Hepatocyte (in vitro differentiated cells): ENCODE measurements at regions not wholly inside any gene's neighbourhood (a gene's known extent, or its start where the extent isn't known, plus 50 kb on each side); places are given as distances from the start of the nearest gene placed in this dataset.

Source experiments
- EZH2 ChIP-seq: fragments of 200-600 bp; sonication (generic); IDR thresholded peaks from 2 replicates; pipeline ENCODE4 v1.6.1; 2016; ENCODE audit warnings: antibody characterized with exemption, mild to moderate bottlenecking, borderline replicate concordance
- EZH2phosphoT487 ChIP-seq: fragments of 200-600 bp; sonication (generic); IDR thresholded peaks from one replicate; pipeline ENCODE4 v1.6.1; 2018; ENCODE audit warnings: antibody characterized with exemption, mild to moderate bottlenecking, low read depth, moderate library complexity; ENCODE audit not compliant: unreplicated experiment, severe bottlenecking
- TF ChIP-seq, protein P1 (sequence below): fragments of 200-600 bp; sonication (generic); IDR thresholded peaks from 2 replicates; pipeline ENCODE4 v1.5.1; 2016; ENCODE audit warnings: antibody characterized with exemption, mild to moderate bottlenecking; ENCODE audit not compliant: poor library complexity

DNA sequence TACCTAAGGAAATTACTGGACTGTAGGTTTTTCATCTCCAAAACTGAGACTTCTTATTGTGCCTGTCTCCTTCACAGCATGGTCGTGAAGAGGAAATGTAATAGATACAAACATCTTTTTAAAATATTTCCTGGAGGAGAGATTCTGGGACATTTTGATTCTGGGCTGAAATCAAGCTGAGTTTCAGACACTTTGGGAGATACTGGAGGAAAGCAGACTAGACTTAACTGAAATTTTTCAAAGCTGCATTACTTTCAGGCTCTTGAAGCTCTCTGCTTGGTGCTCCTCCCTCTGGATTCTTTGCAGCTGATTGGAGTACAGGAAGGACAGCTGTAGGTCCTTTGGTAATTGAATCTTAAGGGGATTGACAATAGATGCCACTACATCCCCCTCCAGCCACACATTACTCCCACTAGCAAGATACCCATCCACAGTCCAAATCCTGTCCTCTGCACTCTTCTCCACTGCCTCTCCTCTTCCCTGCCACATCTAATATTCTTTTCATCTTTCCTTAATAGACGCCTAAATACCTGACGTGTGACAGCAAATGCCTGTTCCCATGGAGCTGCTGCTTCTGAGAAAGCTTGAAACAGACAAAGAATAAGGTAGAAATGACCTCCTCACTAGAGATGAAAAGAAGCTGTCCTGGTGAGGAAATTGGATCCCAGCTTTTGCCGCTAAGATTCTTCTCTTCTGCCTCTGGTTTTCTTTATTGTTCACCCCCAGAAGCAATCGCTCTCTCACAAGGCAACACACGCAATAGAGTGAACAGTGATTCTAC, 111.5 kb upstream of the PHYHIPL start:
- TF ChIP-seq, protein P1, sequence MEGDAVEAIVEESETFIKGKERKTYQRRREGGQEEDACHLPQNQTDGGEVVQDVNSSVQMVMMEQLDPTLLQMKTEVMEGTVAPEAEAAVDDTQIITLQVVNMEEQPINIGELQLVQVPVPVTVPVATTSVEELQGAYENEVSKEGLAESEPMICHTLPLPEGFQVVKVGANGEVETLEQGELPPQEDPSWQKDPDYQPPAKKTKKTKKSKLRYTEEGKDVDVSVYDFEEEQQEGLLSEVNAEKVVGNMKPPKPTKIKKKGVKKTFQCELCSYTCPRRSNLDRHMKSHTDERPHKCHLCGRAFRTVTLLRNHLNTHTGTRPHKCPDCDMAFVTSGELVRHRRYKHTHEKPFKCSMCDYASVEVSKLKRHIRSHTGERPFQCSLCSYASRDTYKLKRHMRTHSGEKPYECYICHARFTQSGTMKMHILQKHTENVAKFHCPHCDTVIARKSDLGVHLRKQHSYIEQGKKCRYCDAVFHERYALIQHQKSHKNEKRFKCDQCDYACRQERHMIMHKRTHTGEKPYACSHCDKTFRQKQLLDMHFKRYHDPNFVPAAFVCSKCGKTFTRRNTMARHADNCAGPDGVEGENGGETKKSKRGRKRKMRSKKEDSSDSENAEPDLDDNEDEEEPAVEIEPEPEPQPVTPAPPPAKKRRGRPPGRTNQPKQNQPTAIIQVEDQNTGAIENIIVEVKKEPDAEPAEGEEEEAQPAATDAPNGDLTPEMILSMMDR = no peak
- TF ChIP-seq EZH2phosphoT487 (no peak), EZH2 (no peak)
